Spleen (tissue), 11 donors: ENCODE measurements at regions not wholly inside any gene's neighbourhood (a gene's known extent, or its start where the extent isn't known, plus 50 kb on each side); places are given as distances from the start of the nearest gene placed in this dataset.
A peak's percentile ranks its signal among the peaks of the same experiment; 100 is the strongest.

Experiments
- DNase-seq: peaks from one replicate; pipeline ENCODE4 v3.0.0-alpha.2; 2020
- H3K27ac ChIP-seq, 8 donors: fragments of 200-600 bp; sonication (generic) in 7 of 8; 1 replicate in 4 of 8; 2 replicates in 4 of 8; pipeline versions ENCODE4 v1.5.0 to v1.8.0; 2016 to 2021; ENCODE audit warnings: inconsistent platforms in 4 of 8, mild to moderate bottlenecking in 4 of 8, moderate library complexity in 1 of 8
- H3K27me3 ChIP-seq, 7 donors: fragments of 200-600 bp; sonication (generic) in 6 of 7; replicated peaks in 1 of 7; 1 replicate in 4 of 7; 2 replicates in 3 of 7; pipeline versions ENCODE4 v1.5.0 to v1.8.0; 2016 to 2021; ENCODE audit warnings: inconsistent platforms in 3 of 7, mild to moderate bottlenecking in 1 of 7
- H3K36me3 ChIP-seq, 6 donors: fragments of 200-600 bp; sonication (generic) in 5 of 6; 1 replicate in 4 of 6; 2 replicates in 2 of 6; pipeline versions ENCODE4 v1.5.0 to v1.8.0; 2016 to 2021; ENCODE audit warnings: inconsistent platforms in 2 of 6
- H3K4me1 ChIP-seq, 6 donors: fragments of 200-600 bp; sonication (generic) in 5 of 6; 1 replicate in 3 of 6; 2 replicates in 3 of 6; pipeline versions ENCODE4 v1.5.0 to v1.8.0; 2016 to 2021; ENCODE audit warnings: inconsistent platforms in 3 of 6
- H3K4me3 ChIP-seq, 8 donors: fragments of 200-600 bp; sonication (generic) in 7 of 8; 1 replicate in 4 of 8; 2 replicates in 4 of 8; pipeline versions ENCODE4 v1.5.0 to v1.8.0; 2016 to 2021; ENCODE audit warnings: inconsistent platforms in 4 of 8, mild to moderate bottlenecking in 4 of 8, moderate library complexity in 2 of 8
- H3K9me3 ChIP-seq, 8 donors: fragments of 200-600 bp; sonication (generic) in 7 of 8; 1 replicate in 4 of 8; 2 replicates in 4 of 8; pipeline versions ENCODE4 v1.5.0 to v1.8.0; 2016 to 2021; ENCODE audit warnings: inconsistent platforms in 4 of 8
- POLR2A ChIP-seq, 3 donors: fragments of 450-650 bp; IDR thresholded peaks; one replicate each; pipeline ENCODE4 v1.5.1; 2017; ENCODE audit warnings: antibody characterized with exemption in 3 of 3, mild to moderate bottlenecking in 1 of 3
- POLR2AphosphoS5 ChIP-seq, 3 donors: sonication (generic); formaldehyde crosslinking; IDR thresholded peaks; one replicate each; pipeline ENCODE4 v1.5.1; 2017; ENCODE audit warnings: antibody characterized with exemption in 3 of 3
- WGBS, 5 donors: extraction: QIAGEN DNeasy Blood & Tissue Kit in 3 of 5; methylation state at CpG; one replicate each; pipeline versions ENCODE4 v1.1.5 to v1.1.7; 2013 to 2018; 5-methylcytosine and 5-hydroxymethylcytosine counted together
- intact Hi-C: fragments of 100-400 bp; cut with DNase I; formaldehyde crosslinking; loops from one replicate; pipeline ENCODE4 v1.15.0; 2023; ENCODE audit warnings: low total_unique reads
- TF ChIP-seq, protein P1 (sequence below), 11 experiments: fragments of 200-600 bp in 7 of 11; fragments of 450-650 bp in 4 of 11; sonication (generic) in 4 of 11; IDR thresholded peaks in 8 of 11; conservative IDR thresholded peaks in 3 of 11; 1 replicate in 7 of 11; 2 replicates in 4 of 11; pipeline versions ENCODE4 v1.4.0 to v1.8.0; 2016 to 2021; ENCODE audit warnings: antibody characterized with exemption in 11 of 11, inconsistent platforms in 4 of 11, mild to moderate bottlenecking in 1 of 11
- donor health status: healthy with polysubstance abuse.
- donor health status: DM: no; HTN: no; CAD: no; lungs with moderate emphysema.
- donor health status: DM: no; HTN: no; CAD: no.
- donor health status: Bipolar disorder and iron deficiency.
- donor health status: healthy.
- donor health status: DM: no; HTN: no; CAD: no.
- donor health status: DM: yes; HTN: yes; CAD: no.

DNA sequence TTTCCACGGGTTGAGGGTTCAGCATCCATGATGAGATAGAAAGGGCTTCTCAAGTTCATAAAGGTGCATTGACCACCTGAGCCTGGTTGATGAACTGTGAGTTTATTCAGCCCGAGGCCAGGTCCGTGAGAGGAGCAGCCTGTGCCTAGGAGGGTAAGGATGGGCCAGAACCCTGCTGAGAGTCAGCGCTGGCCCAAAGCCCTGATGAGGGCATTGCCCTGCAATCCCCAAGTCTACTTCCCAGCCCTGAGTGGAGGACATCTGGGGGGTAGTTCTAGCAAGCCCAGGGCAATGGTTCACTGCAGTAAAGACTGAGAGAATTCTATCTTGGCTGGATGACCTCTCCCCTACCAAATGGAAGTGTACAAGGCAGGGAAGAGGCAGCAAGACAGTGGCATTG, 123.3 kb upstream of the NXT1 start:
- WGBS, 5 donors: 76 to 87% (median 85%) methylated on average over 4 of the region's 4 CpGs
- Histone ChIP-seq H3K27ac (no peak overlapping the region), H3K4me1 (peaks cover 0 to 13% (median 1%) of the 10 kb centered on the region in 6 donors), H3K36me3 (no peaks in the 10 kb centered on the region), H3K9me3 (peaks cover 0 to 19% (median 10%) of the 10 kb centered on the region in 8 donors), H3K27me3 (peaks cover 0 to 4% (median 0%) of the 10 kb centered on the region in 7 donors), H3K4me3 (no peak overlapping the region)
- DNase-seq: no peak
- intact Hi-C loops: no loop called here
- TF ChIP-seq POLR2A (IDR thresholded peaks at IDR 0.05) (no peak), POLR2AphosphoS5 (IDR thresholded peaks at IDR 0.05) (no peak)
- TF ChIP-seq, protein P1, sequence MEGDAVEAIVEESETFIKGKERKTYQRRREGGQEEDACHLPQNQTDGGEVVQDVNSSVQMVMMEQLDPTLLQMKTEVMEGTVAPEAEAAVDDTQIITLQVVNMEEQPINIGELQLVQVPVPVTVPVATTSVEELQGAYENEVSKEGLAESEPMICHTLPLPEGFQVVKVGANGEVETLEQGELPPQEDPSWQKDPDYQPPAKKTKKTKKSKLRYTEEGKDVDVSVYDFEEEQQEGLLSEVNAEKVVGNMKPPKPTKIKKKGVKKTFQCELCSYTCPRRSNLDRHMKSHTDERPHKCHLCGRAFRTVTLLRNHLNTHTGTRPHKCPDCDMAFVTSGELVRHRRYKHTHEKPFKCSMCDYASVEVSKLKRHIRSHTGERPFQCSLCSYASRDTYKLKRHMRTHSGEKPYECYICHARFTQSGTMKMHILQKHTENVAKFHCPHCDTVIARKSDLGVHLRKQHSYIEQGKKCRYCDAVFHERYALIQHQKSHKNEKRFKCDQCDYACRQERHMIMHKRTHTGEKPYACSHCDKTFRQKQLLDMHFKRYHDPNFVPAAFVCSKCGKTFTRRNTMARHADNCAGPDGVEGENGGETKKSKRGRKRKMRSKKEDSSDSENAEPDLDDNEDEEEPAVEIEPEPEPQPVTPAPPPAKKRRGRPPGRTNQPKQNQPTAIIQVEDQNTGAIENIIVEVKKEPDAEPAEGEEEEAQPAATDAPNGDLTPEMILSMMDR (IDR thresholded peaks at IDR 0.05 in 8 of 11, conservative IDR thresholded peaks at IDR 0.05 in 3 of 11): no peak

DNA sequence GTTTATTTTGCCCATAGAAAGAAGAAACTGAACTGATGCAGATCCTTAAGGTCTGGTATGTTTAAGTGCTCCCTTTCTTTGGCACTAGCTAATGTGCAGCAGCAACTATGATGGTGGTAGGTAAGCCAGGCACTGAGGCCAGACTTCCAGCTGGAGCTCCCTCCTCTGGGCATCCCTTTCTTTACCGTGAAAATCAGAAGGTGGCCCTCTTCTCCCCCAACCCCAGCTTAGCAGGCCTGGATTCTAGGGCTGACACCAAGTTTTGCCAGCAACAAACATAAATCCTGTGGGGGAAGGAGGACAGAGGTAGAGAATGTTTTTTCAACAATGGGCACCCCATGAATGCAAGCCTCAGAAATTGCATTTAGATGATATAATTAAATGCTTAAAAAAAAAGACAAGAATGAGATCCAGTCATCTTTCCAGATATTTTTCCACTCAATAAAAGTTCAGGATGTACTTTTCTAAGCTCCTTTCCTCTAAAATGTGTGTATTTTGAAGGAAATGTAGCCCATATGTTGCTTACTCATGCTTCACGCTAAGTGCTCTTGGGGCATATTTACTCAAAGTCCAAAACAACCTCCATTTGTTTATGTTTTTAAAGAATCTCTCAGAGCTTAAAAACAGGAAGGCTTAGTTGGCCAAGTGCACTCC, 123.9 kb upstream of the NXT1 start:
- H3K27me3 ChIP-seq: peaks cover 0 to 4% (median 0%) of the 10 kb centered on the region in 7 donors
- 75 to 92% (median 85%) methylated on average over 2 of the region's 2 CpGs for WGBS, 5 donors
- TF ChIP-seq POLR2A (IDR thresholded peaks at IDR 0.05): no peak

DNA sequence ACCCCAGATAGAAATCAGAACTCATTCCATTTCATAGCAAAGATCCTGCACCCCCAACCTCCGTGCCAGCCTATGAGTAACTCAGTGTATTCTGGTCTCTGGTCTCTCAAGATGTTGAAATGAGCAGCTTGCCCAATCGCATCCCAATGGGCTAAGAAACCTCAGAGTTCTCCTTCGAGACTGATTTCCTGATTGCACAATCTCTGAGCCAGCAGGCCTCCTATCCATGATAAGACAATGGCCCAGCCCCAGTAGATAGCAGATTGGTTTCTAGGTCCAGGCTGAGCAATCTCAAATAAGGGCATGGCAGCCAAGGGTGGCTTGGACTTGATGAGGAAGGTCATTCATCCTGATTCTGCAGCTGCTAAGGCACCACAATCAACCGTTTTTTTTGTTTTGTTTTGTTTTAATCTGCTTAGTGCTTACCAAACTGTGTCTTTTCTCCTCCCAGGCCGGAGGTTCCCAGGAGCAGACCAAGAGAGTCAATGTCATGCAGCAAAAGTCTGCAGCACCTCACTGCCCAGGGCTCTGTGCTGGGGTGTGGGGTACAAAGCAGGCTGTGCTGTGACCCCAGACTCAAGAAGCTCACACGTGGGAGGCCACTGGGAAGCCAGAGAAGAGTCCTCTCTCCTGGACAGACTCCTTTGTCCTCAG, 125.1 kb upstream of the NXT1 start:
- H3K9me3 ChIP-seq: peaks cover 0 to 30% (median 22%) of the 10 kb centered on the region in 8 donors
- peak overlapping the region in 2 of 8 donors; percentile 22 to 49 for H3K27ac ChIP-seq
- H3K27me3 ChIP-seq: peaks cover 0 to 4% (median 0%) of the 10 kb centered on the region in 7 donors
- TF ChIP-seq POLR2AphosphoS5 (IDR thresholded peaks at IDR 0.05) (peak in 1 of 3 donors; percentile 64), POLR2A (IDR thresholded peaks at IDR 0.05) (no peak)
- TF ChIP-seq, protein P1 (IDR thresholded peaks at IDR 0.05 in 8 of 11, conservative IDR thresholded peaks at IDR 0.05 in 3 of 11): no peak
- no peaks in the 10 kb centered on the region for H3K36me3 ChIP-seq
- intact Hi-C loops: no loop called here
- 36 to 57% (median 43%) methylated on average over 6 of the region's 6 CpGs for WGBS, 5 donors
- DNase-seq: no peak
- H3K4me3 ChIP-seq: no peak overlapping the region
- peaks cover 0 to 13% (median 0%) of the 10 kb centered on the region in 6 donors for H3K4me1 ChIP-seq

More for the DNA sequence above, 123.9 kb upstream of the NXT1 start:
- Histone ChIP-seq H3K4me3 (no peak overlapping the region), H3K4me1 (peaks cover 0 to 13% (median 1%) of the 10 kb centered on the region in 6 donors), H3K36me3 (no peaks in the 10 kb centered on the region), H3K27ac (no peak overlapping the region), H3K9me3 (peaks cover 0 to 19% (median 11%) of the 10 kb centered on the region in 8 donors)
- no peak for DNase-seq
- intact Hi-C loops: no loop called here

DNA sequence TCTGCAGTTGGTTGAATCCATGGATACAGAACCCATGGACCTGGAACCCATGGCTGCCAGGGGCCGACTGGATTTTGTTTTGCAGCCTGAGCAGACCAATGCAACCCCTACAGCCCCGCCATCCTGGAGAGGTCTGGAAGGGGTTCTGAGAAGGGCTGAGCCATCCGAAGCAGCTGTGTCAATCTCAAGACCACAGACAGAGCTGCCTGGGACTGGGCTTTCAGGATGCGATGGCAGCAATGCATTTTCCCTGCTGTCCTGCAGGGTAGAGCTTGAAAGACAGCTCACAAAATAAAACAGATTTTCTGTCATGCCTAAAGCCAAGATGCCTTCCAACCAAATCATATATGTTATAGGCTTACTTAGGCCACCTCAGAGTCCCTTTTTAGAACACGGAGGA, 125.8 kb upstream of the NXT1 start:
- TF ChIP-seq POLR2A (IDR thresholded peaks at IDR 0.05): no peak
- peaks cover 0 to 13% (median 0%) of the 10 kb centered on the region in 6 donors for H3K4me1 ChIP-seq
- peak overlapping the region in 2 of 8 donors; percentile 22 to 49 for H3K27ac ChIP-seq
- no peak for DNase-seq
- intact Hi-C loops: no loop called here
- no peak overlapping the region for H3K4me3 ChIP-seq
- H3K36me3 ChIP-seq: no peaks in the 10 kb centered on the region
- WGBS, 5 donors: 77 to 86% (median 82%) methylated on average over 5 of the region's 5 CpGs
- H3K9me3 ChIP-seq: peaks cover 0 to 36% (median 24%) of the 10 kb centered on the region in 8 donors
- H3K27me3 ChIP-seq: peaks cover 0 to 4% (median 0%) of the 10 kb centered on the region in 7 donors
